HepG2 (cell line): ENCODE measurements at regions not wholly inside any gene's neighbourhood (a gene's known extent, or its start where the extent isn't known, plus 50 kb on each side); places are given as distances from the start of the nearest gene placed in this dataset.

Source experiments
- ATAC-seq: fragments of 200-7000 bp; cut with Tn5 transposase; 3 replicates; pipeline ENCODE4 v1.9.1; 2020; ENCODE audit warnings: mild to moderate bottlenecking, moderate library complexity
- BruUV-seq: library from RNA; stranded (reverse); fragments of 400-500 nt; replicated peaks from 2 replicates; lab custom pipeline; 2021; lab: Mats Ljungman, UMichigan
- CTCF ChIA-PET: fragments of 300-600 bp; formaldehyde crosslinking; extraction: SDS; loops from one replicate; lab custom pipeline; 2021; ENCODE audit warnings: low total read pairs, inconsistent platforms, low intra/inter-chr PET ratio; lab: Yijun Ruan, JAX
- POLR2A ChIA-PET: fragments of 350-600 bp; sonication (Branson Sonifier 250); formaldehyde crosslinking; loops from one replicate; lab custom pipeline; 2020; ENCODE audit warnings: antibody characterized with exemption, inconsistent platforms; lab: Yijun Ruan, JAX
- DNase-seq: peaks from one replicate; pipeline ENCODE4 v3.0.0-alpha.2; 2015; ENCODE audit warnings: low spot score
- FAIRE-seq: peaks from 3 replicates; lab custom pipeline; 2011; peaks lifted over from hg19 to GRCh38; lab: Jason Lieb, UNC
- H2AFZ ChIP-seq: one replicate; pipeline ENCODE4 v1.6.1; 2011; ENCODE audit warnings: low read length, inconsistent platforms
- H3K27ac ChIP-seq: fragments of 300-600 bp; 3 replicates; pipeline ENCODE4 v1.8.0; 2011; ENCODE audit warnings: mixed run types, mild to moderate bottlenecking, mixed read lengths, low read length, inconsistent platforms; ENCODE audit not compliant: insufficient read depth; ENCODE audit errors: extremely low read length
- H3K27me3 ChIP-seq, 2 experiments: fragments of 200-600 bp in 1 of 2; 2 replicates in 1 of 2; 3 replicates in 1 of 2; pipeline versions ENCODE4 v1.6.0 to v1.8.0; 2011; ENCODE audit warnings: low read length in 2 of 2, mild to moderate bottlenecking in 2 of 2, moderate library complexity in 2 of 2, inconsistent platforms in 1 of 2; ENCODE audit not compliant: insufficient read depth in 2 of 2, control insufficient read depth in 1 of 2
- H3K36me3 ChIP-seq, 2 experiments: fragments of 200-600 bp in 1 of 2; replicated peaks in 1 of 2; 2 replicates in 1 of 2; 3 replicates in 1 of 2; pipeline versions ENCODE4 v1.5.1 to v1.8.0; 2011; ENCODE audit warnings: low read length in 2 of 2, inconsistent platforms in 1 of 2; ENCODE audit not compliant: insufficient read depth in 2 of 2, control insufficient read depth in 1 of 2
- H3K4me1 ChIP-seq: 2 replicates; pipeline ENCODE4 v1.5.1; 2012; ENCODE audit warnings: low read length, inconsistent platforms; ENCODE audit not compliant: insufficient read depth
- H3K4me2 ChIP-seq: 2 replicates; pipeline ENCODE4 v1.6.0; 2011; ENCODE audit warnings: low read depth, low read length, inconsistent platforms
- H3K4me3 ChIP-seq, 3 experiments: fragments of 200-600 bp in 1 of 3; sonication (generic), shearing (Covaris generic) in 1 of 3; replicated peaks in 1 of 3; 2 replicates each; pipeline ENCODE4 v1.5.1; 2011 to 2016; ENCODE audit warnings: low read length in 3 of 3, inconsistent platforms in 2 of 3, low read depth in 2 of 3, mild to moderate bottlenecking in 2 of 3, control low read depth in 1 of 3, mixed read lengths in 1 of 3; ENCODE audit not compliant: insufficient read depth in 1 of 3
- H3K79me2 ChIP-seq: one replicate; pipeline ENCODE4 v1.6.1; 2011; ENCODE audit warnings: low read length, inconsistent platforms; ENCODE audit not compliant: insufficient read depth
- H3K9ac ChIP-seq: 2 replicates; pipeline ENCODE4 v1.6.0; 2011; ENCODE audit warnings: mild to moderate bottlenecking, low read depth, low read length, inconsistent platforms; ENCODE audit not compliant: insufficient read depth
- H3K9me3 ChIP-seq: 2 replicates; pipeline ENCODE4 v1.5.1; 2012; ENCODE audit warnings: mild to moderate bottlenecking, low read length
- H4K20me1 ChIP-seq: 2 replicates; pipeline ENCODE4 v1.6.0; 2011; ENCODE audit warnings: inconsistent platforms, mild to moderate bottlenecking, low read length, moderate library complexity; ENCODE audit not compliant: insufficient read depth
- CTCF ChIP-seq: sonication (generic); formaldehyde crosslinking; IDR thresholded peaks from 2 replicates; pipeline ENCODE4 v1.5.0; 2020; ENCODE audit warnings: mild to moderate bottlenecking, missing genetic modification reagents, moderate library complexity
- IRF2 ChIP-seq: IDR thresholded peaks from 2 replicates; pipeline ENCODE4 v1.6.1; 2018; ENCODE audit warnings: missing genetic modification reagents, missing compliant biosample characterization
- KAT2B ChIP-seq: fragments of 150-350 bp; IDR thresholded peaks from 2 replicates; pipeline ENCODE4 v1.6.1; 2014; ENCODE audit warnings: low read depth, low read length, borderline replicate concordance
- STAG1 ChIP-seq: sonication (generic); formaldehyde crosslinking; IDR thresholded peaks from 2 replicates; pipeline ENCODE4 v1.4.0; 2020; ENCODE audit warnings: missing genetic modification reagents
- TEAD2 ChIP-seq: sonication (generic); formaldehyde crosslinking; IDR thresholded peaks from 2 replicates; pipeline ENCODE4 v1.9.0; 2021; ENCODE audit warnings: missing genetic modification reagents
- ZNF841 ChIP-seq: sonication (generic); formaldehyde crosslinking; IDR thresholded peaks from 2 replicates; pipeline ENCODE4 v1.8.1; 2023; ENCODE audit warnings: missing genetic modification reagents, borderline replicate concordance
- WGBS: methylation state at CpG from one replicate; pipeline ENCODE4 v1.1.6; 2017; ENCODE audit warnings: low lambda C conversion rate; 5-methylcytosine and 5-hydroxymethylcytosine counted together
- in situ Hi-C: cut with HindIII; loops from 2 replicates; pipeline ENCODE4 v1.10.0; 2017; ENCODE audit warnings: low pct_unique_long_range_greater_than_20kb; ENCODE audit not compliant: extremely low pct_ligation_motif_present
- intact Hi-C: fragments of 100-400 bp; cut with micrococcal nuclease; formaldehyde crosslinking; loops from one replicate; pipeline ENCODE4 v1.10.0; 2022; ENCODE audit not compliant: unreplicated experiment
- TF ChIP-seq, protein P1 (sequence below): sonication (generic); formaldehyde crosslinking; conservative IDR thresholded peaks from 2 replicates; pipeline ENCODE4 v1.8.1; 2023; ENCODE audit warnings: missing genetic modification reagents
- TF ChIP-seq, protein P2 (sequence below): sonication (generic); formaldehyde crosslinking; IDR thresholded peaks from 2 replicates; pipeline ENCODE4 v1.4.0; 2020; ENCODE audit warnings: missing genetic modification reagents, borderline replicate concordance

DNA sequence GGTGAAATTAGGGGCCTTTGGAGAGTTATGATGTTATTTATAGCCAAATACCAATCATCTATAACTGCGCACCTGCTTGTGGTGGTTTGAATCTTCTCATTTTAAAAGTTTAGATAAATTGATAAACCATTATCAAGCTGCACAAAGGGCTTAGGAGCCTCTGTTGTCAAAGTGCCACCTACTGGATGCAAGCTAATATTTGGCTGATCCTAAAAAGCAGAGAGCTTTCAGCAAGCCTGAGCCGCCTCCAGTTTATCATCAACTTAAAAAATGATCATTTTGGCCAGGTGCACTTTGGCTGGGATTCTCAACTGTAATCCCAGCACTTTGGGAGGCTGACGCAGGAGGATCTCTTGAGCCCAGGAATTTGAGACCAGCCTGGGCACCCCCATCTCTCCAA lies 58.5 kb upstream of the ATXN1 start:
- Histone ChIP-seq H2AFZ (no peak overlapping the region), H4K20me1 (no peaks in the 10 kb centered on the region), H3K79me2 (no peaks in the 10 kb centered on the region), H3K4me3 (no peak overlapping the region), H3K27ac (no peak overlapping the region), H3K4me1 (peaks cover 51% of the 10 kb centered on the region), H3K4me2 (no peak overlapping the region), H3K27me3 (no peaks in the 10 kb centered on the region), H3K9ac (no peak overlapping the region), H3K36me3 (no peaks in the 10 kb centered on the region), H3K9me3 (no peaks in the 10 kb centered on the region)
- BruUV-seq = no TSS peak
- intact Hi-C loops (loop anchor here (5.0 kb wide), 1 partner anchor 57 kb away; the partner anchor contains the start of gene ATXN1), in situ Hi-C loops (no loop called here)
- POLR2A ChIA-PET = no interaction called here
- no peak for DNase-seq
- CTCF ChIA-PET = no interaction called here
- TF ChIP-seq CTCF (CRISPR knock-in tag) (peak; percentile 36), STAG1 (CRISPR knock-in tag) (peak; percentile 46), IRF2 (no peak), TEAD2 (no peak), ZNF841 (no peak)
- FAIRE-seq = no peak
- WGBS = 71% methylated on average over 3 of the region's 3 CpGs
- ATAC-seq = no peak

DNA sequence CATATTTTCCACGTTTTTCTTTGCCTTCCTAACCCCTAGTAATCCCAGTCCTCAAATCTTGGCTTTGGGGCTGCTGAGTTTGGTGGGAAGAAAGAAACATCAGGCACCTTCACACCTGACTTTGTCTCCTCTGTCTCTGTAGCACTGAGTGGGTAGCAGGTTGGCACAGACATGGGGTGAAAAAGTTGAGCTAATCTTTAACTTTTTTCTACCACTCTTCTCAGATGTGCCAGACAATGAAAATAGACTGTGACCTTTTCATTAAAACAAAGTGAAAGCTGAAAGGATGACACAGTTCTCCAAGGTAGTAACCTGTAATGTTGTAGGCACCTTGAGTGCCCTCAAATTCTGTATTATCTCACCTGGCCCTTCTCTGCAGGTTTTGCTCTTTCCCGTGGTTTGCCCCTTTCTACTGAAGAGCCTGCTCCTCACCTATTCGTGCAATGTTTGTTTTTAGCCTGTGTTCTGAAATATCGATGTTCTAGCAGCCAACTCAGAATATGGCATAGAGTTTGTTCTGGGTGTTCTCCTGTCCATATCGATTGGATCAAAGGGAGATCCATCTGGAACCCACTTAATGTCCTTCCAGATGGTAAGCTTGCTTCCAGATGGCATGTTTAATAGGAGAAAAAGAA lies 57.8 kb upstream of the ATXN1 start:
- no TSS peak for BruUV-seq
- ChIA-PET POLR2A (interaction anchor here (0.9 kb wide), 1 partner anchor 57 kb away, joined by 3 read pairs; no protein-coding TSS in a partner anchor), CTCF (no interaction called here)
- Histone ChIP-seq H4K20me1 (no peaks in the 10 kb centered on the region), H3K9ac (no peak overlapping the region), H3K9me3 (no peaks in the 10 kb centered on the region), H3K27me3 (no peaks in the 10 kb centered on the region), H3K27ac (no peak overlapping the region), H3K4me2 (peak overlapping the region; percentile 38), H3K4me1 (peaks cover 49% of the 10 kb centered on the region), H3K4me3 (no peak overlapping the region), H2AFZ (no peak overlapping the region), H3K79me2 (no peaks in the 10 kb centered on the region), H3K36me3 (no peaks in the 10 kb centered on the region)
- in situ Hi-C loops (no loop called here), intact Hi-C loops (no loop called here)
- ATAC-seq = no peak
- DNase-seq = no peak
- 10% methylated on average over 5 of the region's 5 CpGs for WGBS
- no peak for FAIRE-seq
- TF ChIP-seq, protein P1, sequence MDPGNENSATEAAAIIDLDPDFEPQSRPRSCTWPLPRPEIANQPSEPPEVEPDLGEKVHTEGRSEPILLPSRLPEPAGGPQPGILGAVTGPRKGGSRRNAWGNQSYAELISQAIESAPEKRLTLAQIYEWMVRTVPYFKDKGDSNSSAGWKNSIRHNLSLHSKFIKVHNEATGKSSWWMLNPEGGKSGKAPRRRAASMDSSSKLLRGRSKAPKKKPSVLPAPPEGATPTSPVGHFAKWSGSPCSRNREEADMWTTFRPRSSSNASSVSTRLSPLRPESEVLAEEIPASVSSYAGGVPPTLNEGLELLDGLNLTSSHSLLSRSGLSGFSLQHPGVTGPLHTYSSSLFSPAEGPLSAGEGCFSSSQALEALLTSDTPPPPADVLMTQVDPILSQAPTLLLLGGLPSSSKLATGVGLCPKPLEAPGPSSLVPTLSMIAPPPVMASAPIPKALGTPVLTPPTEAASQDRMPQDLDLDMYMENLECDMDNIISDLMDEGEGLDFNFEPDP (CRISPR knock-in tag) = 0 out of 2 replicates have a peak, but pooled peaks have one; percentile 28
- TF ChIP-seq, protein P2, sequence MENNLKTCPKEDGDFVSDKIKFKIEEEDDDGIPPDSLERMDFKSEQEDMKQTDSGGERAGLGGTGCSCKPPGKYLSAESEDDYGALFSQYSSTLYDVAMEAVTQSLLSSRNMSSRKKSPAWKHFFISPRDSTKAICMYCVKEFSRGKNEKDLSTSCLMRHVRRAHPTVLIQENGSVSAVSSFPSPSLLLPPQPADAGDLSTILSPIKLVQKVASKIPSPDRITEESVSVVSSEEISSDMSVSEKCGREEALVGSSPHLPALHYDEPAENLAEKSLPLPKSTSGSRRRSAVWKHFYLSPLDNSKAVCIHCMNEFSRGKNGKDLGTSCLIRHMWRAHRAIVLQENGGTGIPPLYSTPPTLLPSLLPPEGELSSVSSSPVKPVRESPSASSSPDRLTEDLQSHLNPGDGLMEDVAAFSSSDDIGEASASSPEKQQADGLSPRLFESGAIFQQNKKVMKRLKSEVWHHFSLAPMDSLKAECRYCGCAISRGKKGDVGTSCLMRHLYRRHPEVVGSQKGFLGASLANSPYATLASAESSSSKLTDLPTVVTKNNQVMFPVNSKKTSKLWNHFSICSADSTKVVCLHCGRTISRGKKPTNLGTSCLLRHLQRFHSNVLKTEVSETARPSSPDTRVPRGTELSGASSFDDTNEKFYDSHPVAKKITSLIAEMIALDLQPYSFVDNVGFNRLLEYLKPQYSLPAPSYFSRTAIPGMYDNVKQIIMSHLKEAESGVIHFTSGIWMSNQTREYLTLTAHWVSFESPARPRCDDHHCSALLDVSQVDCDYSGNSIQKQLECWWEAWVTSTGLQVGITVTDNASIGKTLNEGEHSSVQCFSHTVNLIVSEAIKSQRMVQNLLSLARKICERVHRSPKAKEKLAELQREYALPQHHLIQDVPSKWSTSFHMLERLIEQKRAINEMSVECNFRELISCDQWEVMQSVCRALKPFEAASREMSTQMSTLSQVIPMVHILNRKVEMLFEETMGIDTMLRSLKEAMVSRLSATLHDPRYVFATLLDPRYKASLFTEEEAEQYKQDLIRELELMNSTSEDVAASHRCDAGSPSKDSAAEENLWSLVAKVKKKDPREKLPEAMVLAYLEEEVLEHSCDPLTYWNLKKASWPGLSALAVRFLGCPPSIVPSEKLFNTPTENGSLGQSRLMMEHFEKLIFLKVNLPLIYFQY (CRISPR knock-in tag) = no peak
- TF ChIP-seq KAT2B = peak; percentile 32; the same call in 1 of the 2 replicates
